Heart right ventricle (tissue), 16 donors: ENCODE measurements at regions not wholly inside any gene's neighbourhood (a gene's known extent, or its start where the extent isn't known, plus 50 kb on each side); places are given as distances from the start of the nearest gene placed in this dataset.

ENCODE experiments used
- ATAC-seq, 8 donors: fragments of 200-7000 bp; cut with Tn5 transposase; one replicate each; pipeline ENCODE4 v1.9.1; 2020; ENCODE audit warnings: mild to moderate bottlenecking in 8 of 8, moderate library complexity in 8 of 8, moderate number of reproducible peaks in 1 of 8
- DNase-seq, 2 donors: peaks; one replicate each; pipeline ENCODE4 v3.0.0-alpha.2; 2020
- H3K27ac ChIP-seq, 10 donors: fragments of 200-600 bp; sonication (generic) in 2 of 10; one replicate each; pipeline versions ENCODE4 v1.5.0 to v1.8.0; 2020 to 2022; ENCODE audit warnings: mild to moderate bottlenecking in 3 of 10
- H3K27me3 ChIP-seq, 7 donors: fragments of 200-600 bp; one replicate each; pipeline ENCODE4 v1.8.0; 2021 to 2022; ENCODE audit warnings: mild to moderate bottlenecking in 2 of 7
- H3K36me3 ChIP-seq, 9 donors: fragments of 200-600 bp; sonication (generic) in 1 of 9; one replicate each; pipeline versions ENCODE4 v1.5.0 to v1.8.0; 2020 to 2022; ENCODE audit warnings: mild to moderate bottlenecking in 2 of 9
- H3K4me1 ChIP-seq, 9 donors: fragments of 200-600 bp; sonication (generic) in 1 of 9; one replicate each; pipeline versions ENCODE4 v1.5.0 to v1.8.0; 2020 to 2022; ENCODE audit warnings: mild to moderate bottlenecking in 4 of 9
- H3K4me3 ChIP-seq, 10 donors: fragments of 200-600 bp; sonication (generic) in 2 of 10; one replicate each; pipeline versions ENCODE4 v1.5.0 to v1.8.0; 2020 to 2022; ENCODE audit warnings: mild to moderate bottlenecking in 7 of 10, moderate library complexity in 2 of 10
- H3K9me3 ChIP-seq, 11 donors: fragments of 200-600 bp in 10 of 11; sonication (generic) in 2 of 11; one replicate each; pipeline versions ENCODE4 v1.5.0 to v1.8.0; 2013 to 2022; ENCODE audit warnings: mild to moderate bottlenecking in 2 of 11, control low read depth in 1 of 11, moderate library complexity in 1 of 11
- CTCF ChIP-seq, 9 donors: fragments of 200-600 bp; sonication (generic) in 2 of 9; IDR thresholded peaks; one replicate each; pipeline versions ENCODE4 v1.5.0 to v1.8.0; 2021 to 2022; ENCODE audit warnings: antibody characterized with exemption in 9 of 9, mild to moderate bottlenecking in 5 of 9, moderate library complexity in 1 of 9
- WGBS, 2 donors: extraction: QIAGEN DNeasy Blood & Tissue Kit; methylation state at CpG; one replicate each; pipeline ENCODE4 v1.1.7; 2013; ENCODE audit warnings: inconsistent platforms in 1 of 2; 5-methylcytosine and 5-hydroxymethylcytosine counted together
- intact Hi-C, 10 donors: fragments of 100-400 bp; cut with DNase I; formaldehyde crosslinking; loops; one replicate each; pipeline versions ENCODE4 v1.11.1 to v1.14.2; 2022
- donor health status: Arrhythmogenic right ventricular cardiomyopathy.
- donor health status: ischemic (EF 13 %, LVEDD 7.1; RV severe dilation, severe dysfunction).
- donor health status: healthy with polysubstance abuse.
- donor health status: DM: no; HTN: yes; CAD: no.
- donor health status: DM: no; HTN: no; CAD: no.
- donor health status: ischemic (EF 25% LVEDD 6.9; RV normal size, moderate dysfunction).
- donor health status: ischemic (EF 25% LVEDD 5.7; RV mildly dilated, moderate dysfunction).
- donor health status: healthy.
- donor health status: DM: yes; HTN: yes; CAD: no.
- donor health status: Ischemic cardiomyopathy.
- donor health status: ischemic (EF 35%, LVEDD 5.7; RV mildly dilated, moderate dysfunction).
- donor health status: nonischemic (EF 11% LVEDD 7.7; RV severe dilation, severe dysfunction).
- donor health status: DM: yes; HTN: yes; CAD: no.
- donor health status: PGD.
- donor health status: ischemic (EF 29% LVEDD 5.4; RV normal size, mild dysfunction).
- donor health status: nonischemic (EF 23%, LVEDD 6.1; RV moderate dilation, normal function).

- ATAC-seq (no peak), DNase-seq (no peak)
- H3K27me3 ChIP-seq = peaks cover 0 to 65% (median 44%) of the 10 kb centered on the region in 7 donors
- no peak overlapping the region for H3K27ac ChIP-seq
- no peak for TF ChIP-seq CTCF (IDR thresholded peaks at IDR 0.05)
- WGBS, 2 donors = 89 to 94% methylated on average over 2 of the region's 2 CpGs
- H3K4me1 ChIP-seq = no peaks in the 10 kb centered on the region
- no peaks in the 10 kb centered on the region for H3K9me3 ChIP-seq
- no peak overlapping the region for H3K4me3 ChIP-seq
- intact Hi-C loops = no loop called here
- H3K36me3 ChIP-seq = no peaks in the 10 kb centered on the region
Observed at GRCh38 chr15:96948981-96949380, 618.5 kb downstream of the NR2F2 start.

GRCh38 chr15:96958721-96959120, 628.2 kb downstream of the NR2F2 start:
- Histone ChIP-seq H3K4me3 (no peak overlapping the region), H3K4me1 (no peaks in the 10 kb centered on the region), H3K36me3 (no peaks in the 10 kb centered on the region), H3K9me3 (peaks cover 0 to 2% (median 0%) of the 10 kb centered on the region in 11 donors), H3K27me3 (peaks cover 0 to 16% (median 3%) of the 10 kb centered on the region in 7 donors), H3K27ac (no peak overlapping the region)
- ATAC-seq (no peak), DNase-seq (no peak)
- no peak for TF ChIP-seq CTCF (IDR thresholded peaks at IDR 0.05)
- intact Hi-C loops = no loop called here
- 54 to 58% methylated on average over 2 of the region's 2 CpGs for WGBS, 2 donors

- WGBS, 2 donors = 66 to 67% methylated on average over 6 of the region's 6 CpGs
- TF ChIP-seq CTCF (IDR thresholded peaks at IDR 0.05) = no peak
- intact Hi-C loops = no loop called here
- Histone ChIP-seq H3K4me1 (no peaks in the 10 kb centered on the region), H3K27me3 (peaks cover 0 to 15% (median 3%) of the 10 kb centered on the region in 7 donors), H3K9me3 (peaks cover 0 to 4% (median 0%) of the 10 kb centered on the region in 11 donors), H3K4me3 (no peak overlapping the region), H3K36me3 (no peaks in the 10 kb centered on the region), H3K27ac (no peak overlapping the region)
- ATAC-seq (no peak), DNase-seq (no peak)
Observed at GRCh38 chr15:96959501-96959900, 629.0 kb downstream of the NR2F2 start.

- H3K4me1 ChIP-seq = no peaks in the 10 kb centered on the region
- intact Hi-C loops = no loop called here
- H3K36me3 ChIP-seq = no peaks in the 10 kb centered on the region
- DNase-seq (no peak), ATAC-seq (no peak)
- peaks cover 0 to 7% (median 0%) of the 10 kb centered on the region in 11 donors for H3K9me3 ChIP-seq
- no peak overlapping the region for H3K4me3 ChIP-seq
- H3K27me3 ChIP-seq = peaks cover 0 to 14% (median 3%) of the 10 kb centered on the region in 7 donors
- 71 to 77% methylated on average over 4 of the region's 4 CpGs for WGBS, 2 donors
- TF ChIP-seq CTCF (IDR thresholded peaks at IDR 0.05) = no peak
- H3K27ac ChIP-seq = no peak overlapping the region
Observed at GRCh38 chr15:96960711-96961480, 630.4 kb downstream of the NR2F2 start.
